DND-41 (cell line): ENCODE measurements at regions not wholly inside any gene's neighbourhood (a gene's known extent, or its start where the extent isn't known, plus 50 kb on each side); places are given as distances from the start of the nearest gene placed in this dataset.

Experiments
- CTCF ChIP-seq: IDR thresholded peaks from 2 replicates; pipeline ENCODE4 v1.5.1; 2012; ENCODE audit warnings: borderline replicate concordance, low read length, moderate library complexity, mild to moderate bottlenecking; ENCODE audit not compliant: poor library complexity, severe bottlenecking; ENCODE audit errors: extremely low read depth
- EZH2 ChIP-seq: IDR thresholded peaks from 3 replicates; pipeline ENCODE4 v1.6.1; 2012; ENCODE audit warnings: borderline replicate concordance, low read depth, mild to moderate bottlenecking, moderate library complexity, low read length, inconsistent platforms; ENCODE audit not compliant: severe bottlenecking

GRCh38 chr22:25509374-25509791, 55.1 kb upstream of the GRK3 start:
- TF ChIP-seq CTCF (no peak), EZH2 (no peak)
